Heart right ventricle (tissue), 16 donors: ENCODE measurements at regions not wholly inside any gene's neighbourhood (a gene's known extent, or its start where the extent isn't known, plus 50 kb on each side); places are given as distances from the start of the nearest gene placed in this dataset.

Source experiments
- ATAC-seq, 8 donors: fragments of 200-7000 bp; cut with Tn5 transposase; one replicate each; pipeline ENCODE4 v1.9.1; 2020; ENCODE audit warnings: mild to moderate bottlenecking in 8 of 8, moderate library complexity in 8 of 8, moderate number of reproducible peaks in 1 of 8
- DNase-seq, 2 donors: peaks; one replicate each; pipeline ENCODE4 v3.0.0-alpha.2; 2020
- H3K27ac ChIP-seq, 10 donors: fragments of 200-600 bp; sonication (generic) in 2 of 10; one replicate each; pipeline versions ENCODE4 v1.5.0 to v1.8.0; 2020 to 2022; ENCODE audit warnings: mild to moderate bottlenecking in 3 of 10
- H3K27me3 ChIP-seq, 7 donors: fragments of 200-600 bp; one replicate each; pipeline ENCODE4 v1.8.0; 2021 to 2022; ENCODE audit warnings: mild to moderate bottlenecking in 2 of 7
- H3K36me3 ChIP-seq, 9 donors: fragments of 200-600 bp; sonication (generic) in 1 of 9; one replicate each; pipeline versions ENCODE4 v1.5.0 to v1.8.0; 2020 to 2022; ENCODE audit warnings: mild to moderate bottlenecking in 2 of 9
- H3K4me1 ChIP-seq, 9 donors: fragments of 200-600 bp; sonication (generic) in 1 of 9; one replicate each; pipeline versions ENCODE4 v1.5.0 to v1.8.0; 2020 to 2022; ENCODE audit warnings: mild to moderate bottlenecking in 4 of 9
- H3K4me3 ChIP-seq, 10 donors: fragments of 200-600 bp; sonication (generic) in 2 of 10; one replicate each; pipeline versions ENCODE4 v1.5.0 to v1.8.0; 2020 to 2022; ENCODE audit warnings: mild to moderate bottlenecking in 7 of 10, moderate library complexity in 2 of 10
- H3K9me3 ChIP-seq, 11 donors: fragments of 200-600 bp in 10 of 11; sonication (generic) in 2 of 11; one replicate each; pipeline versions ENCODE4 v1.5.0 to v1.8.0; 2013 to 2022; ENCODE audit warnings: mild to moderate bottlenecking in 2 of 11, control low read depth in 1 of 11, moderate library complexity in 1 of 11
- WGBS, 2 donors: extraction: QIAGEN DNeasy Blood & Tissue Kit; methylation state at CpG; one replicate each; pipeline ENCODE4 v1.1.7; 2013; ENCODE audit warnings: inconsistent platforms in 1 of 2; 5-methylcytosine and 5-hydroxymethylcytosine counted together
- intact Hi-C, 10 donors: fragments of 100-400 bp; cut with DNase I; formaldehyde crosslinking; loops; one replicate each; pipeline versions ENCODE4 v1.11.1 to v1.14.2; 2022
- TF ChIP-seq, protein P1 (sequence below), 9 donors: fragments of 200-600 bp; sonication (generic) in 2 of 9; IDR thresholded peaks; one replicate each; pipeline versions ENCODE4 v1.5.0 to v1.8.0; 2021 to 2022; ENCODE audit warnings: antibody characterized with exemption in 9 of 9, mild to moderate bottlenecking in 5 of 9, moderate library complexity in 1 of 9
- donor health status: Arrhythmogenic right ventricular cardiomyopathy.
- donor health status: ischemic (EF 13 %, LVEDD 7.1; RV severe dilation, severe dysfunction).
- donor health status: healthy with polysubstance abuse.
- donor health status: DM: no; HTN: yes; CAD: no.
- donor health status: DM: no; HTN: no; CAD: no.
- donor health status: ischemic (EF 25% LVEDD 6.9; RV normal size, moderate dysfunction).
- donor health status: ischemic (EF 25% LVEDD 5.7; RV mildly dilated, moderate dysfunction).
- donor health status: healthy.
- donor health status: DM: yes; HTN: yes; CAD: no.
- donor health status: Ischemic cardiomyopathy.
- donor health status: ischemic (EF 35%, LVEDD 5.7; RV mildly dilated, moderate dysfunction).
- donor health status: nonischemic (EF 11% LVEDD 7.7; RV severe dilation, severe dysfunction).
- donor health status: DM: yes; HTN: yes; CAD: no.
- donor health status: PGD.
- donor health status: ischemic (EF 29% LVEDD 5.4; RV normal size, mild dysfunction).
- donor health status: nonischemic (EF 23%, LVEDD 6.1; RV moderate dilation, normal function).

DNA sequence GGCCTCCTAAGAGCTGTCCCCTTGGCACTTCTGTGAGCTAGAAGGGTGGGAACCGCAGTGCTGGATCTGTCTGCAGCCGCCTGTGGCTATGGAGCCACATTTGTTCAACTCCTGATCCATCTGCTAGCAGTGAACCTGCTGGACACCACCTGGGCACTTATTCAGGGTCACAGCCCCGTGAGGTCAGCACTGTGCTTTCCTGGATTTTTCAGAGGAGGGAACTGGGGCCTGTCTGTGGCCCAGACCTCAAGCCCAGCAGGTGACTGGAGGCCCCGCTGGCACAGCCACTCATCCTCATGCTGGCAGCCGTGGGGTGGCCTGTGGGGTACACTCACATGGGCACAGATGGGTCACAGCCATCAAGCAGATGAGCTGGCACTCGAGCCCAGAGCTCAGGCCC is 155.3 kb downstream of the TFCP2L1 start:
- TF ChIP-seq, protein P1, sequence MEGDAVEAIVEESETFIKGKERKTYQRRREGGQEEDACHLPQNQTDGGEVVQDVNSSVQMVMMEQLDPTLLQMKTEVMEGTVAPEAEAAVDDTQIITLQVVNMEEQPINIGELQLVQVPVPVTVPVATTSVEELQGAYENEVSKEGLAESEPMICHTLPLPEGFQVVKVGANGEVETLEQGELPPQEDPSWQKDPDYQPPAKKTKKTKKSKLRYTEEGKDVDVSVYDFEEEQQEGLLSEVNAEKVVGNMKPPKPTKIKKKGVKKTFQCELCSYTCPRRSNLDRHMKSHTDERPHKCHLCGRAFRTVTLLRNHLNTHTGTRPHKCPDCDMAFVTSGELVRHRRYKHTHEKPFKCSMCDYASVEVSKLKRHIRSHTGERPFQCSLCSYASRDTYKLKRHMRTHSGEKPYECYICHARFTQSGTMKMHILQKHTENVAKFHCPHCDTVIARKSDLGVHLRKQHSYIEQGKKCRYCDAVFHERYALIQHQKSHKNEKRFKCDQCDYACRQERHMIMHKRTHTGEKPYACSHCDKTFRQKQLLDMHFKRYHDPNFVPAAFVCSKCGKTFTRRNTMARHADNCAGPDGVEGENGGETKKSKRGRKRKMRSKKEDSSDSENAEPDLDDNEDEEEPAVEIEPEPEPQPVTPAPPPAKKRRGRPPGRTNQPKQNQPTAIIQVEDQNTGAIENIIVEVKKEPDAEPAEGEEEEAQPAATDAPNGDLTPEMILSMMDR (IDR thresholded peaks at IDR 0.05): no peak
- Histone ChIP-seq H3K27ac (no peak overlapping the region), H3K4me1 (no peaks in the 10 kb centered on the region), H3K27me3 (no peaks in the 10 kb centered on the region), H3K4me3 (no peak overlapping the region), H3K9me3 (no peaks in the 10 kb centered on the region), H3K36me3 (no peaks in the 10 kb centered on the region)
- ATAC-seq (no peak), DNase-seq (no peak)
- intact Hi-C loops: loop anchor here in 4 of 10 donors (5.0 to 10.0 kb wide), 4 partner anchors 155 to 585 kb away; partner anchors contain the start of gene TFCP2L1 (in 1 of the 4)
- 86 to 87% methylated on average over 6 of the region's 6 CpGs for WGBS, 2 donors

DNA sequence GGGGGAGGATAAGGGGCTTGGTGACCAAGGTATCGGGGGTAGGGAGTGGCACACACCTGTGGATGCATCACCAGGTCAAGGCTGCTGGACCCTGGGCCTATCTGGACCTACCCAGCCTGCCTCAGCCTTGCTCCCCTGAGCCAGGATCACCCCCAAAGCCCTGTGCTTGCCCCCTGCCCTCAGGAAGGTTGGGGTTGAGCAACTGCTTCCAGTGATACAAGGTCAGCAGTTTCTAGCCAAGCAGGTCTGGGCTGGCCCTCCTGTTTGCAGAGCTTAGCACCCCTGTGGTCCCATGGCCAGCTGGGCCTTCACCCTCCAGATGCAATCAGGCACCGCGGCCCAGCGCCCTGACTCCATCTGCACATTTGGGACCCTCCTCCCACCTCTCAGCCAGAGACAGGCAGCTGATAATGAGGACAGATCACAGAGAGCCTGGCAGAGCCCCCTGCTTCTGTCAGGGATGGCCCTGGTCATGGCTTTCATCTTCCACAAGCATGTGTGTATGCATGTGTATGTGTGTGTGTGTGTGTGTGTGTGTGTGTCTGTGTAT is 154.6 kb downstream of the TFCP2L1 start:
- DNase-seq: no peak
- TF ChIP-seq, protein P1 (IDR thresholded peaks at IDR 0.05): no peak
- H3K9me3 ChIP-seq: no peaks in the 10 kb centered on the region
- no peaks in the 10 kb centered on the region for H3K36me3 ChIP-seq
- no peaks in the 10 kb centered on the region for H3K4me1 ChIP-seq
- intact Hi-C loops: no loop called here
- no peak overlapping the region for H3K27ac ChIP-seq
- no peaks in the 10 kb centered on the region for H3K27me3 ChIP-seq
- H3K4me3 ChIP-seq: no peak overlapping the region
- WGBS, 2 donors: 78 to 83% methylated on average over 4 of the region's 4 CpGs
- no peak for ATAC-seq

DNA sequence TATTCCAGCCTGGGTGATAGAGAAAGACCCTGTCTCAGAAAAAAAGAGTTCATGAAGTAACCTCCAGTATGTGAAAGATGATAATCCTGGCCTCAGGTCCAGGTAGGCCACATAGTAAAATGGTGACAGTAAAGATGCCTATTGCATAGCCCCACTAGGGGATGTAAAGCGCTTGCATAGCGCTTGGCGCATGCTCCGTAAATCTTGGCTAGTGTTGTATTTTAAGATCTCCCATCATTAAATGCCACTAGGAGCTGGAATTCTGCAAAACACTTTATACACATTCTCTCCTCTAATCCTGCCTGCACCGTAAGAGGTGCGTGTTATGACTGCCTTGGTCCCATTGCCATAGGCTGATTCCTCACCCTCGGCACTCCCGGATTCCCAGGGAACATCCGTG is 153.6 kb downstream of the TFCP2L1 start:
- Histone ChIP-seq H3K27me3 (peaks cover 0 to 6% (median 0%) of the 10 kb centered on the region in 7 donors), H3K27ac (no peak overlapping the region), H3K4me1 (no peaks in the 10 kb centered on the region), H3K4me3 (no peak overlapping the region), H3K36me3 (no peaks in the 10 kb centered on the region), H3K9me3 (no peaks in the 10 kb centered on the region)
- 82 to 84% methylated on average over 9 of the region's 9 CpGs for WGBS, 2 donors
- intact Hi-C loops: no loop called here
- TF ChIP-seq, protein P1 (IDR thresholded peaks at IDR 0.05): no peak
- DNase-seq (no peak), ATAC-seq (no peak)

DNA sequence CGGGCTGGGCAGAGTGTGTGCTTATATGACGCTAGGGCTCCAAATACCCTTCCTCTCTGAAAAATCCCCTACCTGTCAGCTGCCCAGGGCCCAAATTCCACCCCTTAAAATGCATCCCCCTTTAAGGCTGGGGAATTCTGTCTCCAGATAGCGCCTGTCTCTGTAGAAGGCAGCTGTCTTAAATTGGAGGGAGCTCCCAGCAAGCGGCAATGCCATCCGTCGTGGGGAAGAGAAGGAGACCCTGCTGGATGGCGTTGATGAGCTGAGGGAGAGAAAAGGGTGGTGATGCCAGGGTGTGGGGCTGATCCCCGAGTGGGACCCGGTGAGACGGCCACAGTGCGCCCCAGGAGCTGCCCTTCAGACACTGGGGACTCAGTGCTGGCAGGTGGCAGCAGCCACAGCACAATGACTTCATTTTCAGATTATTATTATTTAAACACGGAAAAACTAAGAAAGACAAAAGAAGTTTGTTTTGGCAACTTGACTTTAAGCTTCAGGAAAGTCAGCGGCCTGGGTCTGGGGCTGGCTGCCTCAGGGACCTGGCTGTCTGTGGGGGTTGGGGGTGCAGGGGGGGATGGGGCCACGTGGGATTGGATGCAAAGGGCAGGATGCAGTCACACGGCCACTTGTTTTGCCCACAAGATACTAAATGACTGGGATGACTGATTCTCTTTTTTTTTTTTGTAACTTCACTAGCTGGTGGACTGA is 152.8 kb downstream of the TFCP2L1 start:
- peaks cover 0 to 7% (median 0%) of the 10 kb centered on the region in 7 donors for H3K27me3 ChIP-seq
- no peaks in the 10 kb centered on the region for H3K9me3 ChIP-seq
- WGBS, 2 donors: 63 to 65% methylated on average over 15 of the region's 15 CpGs
- no peak for ATAC-seq
- no peaks in the 10 kb centered on the region for H3K36me3 ChIP-seq
- TF ChIP-seq, protein P1 (IDR thresholded peaks at IDR 0.05): no peak
- no peak overlapping the region for H3K4me3 ChIP-seq
- no peaks in the 10 kb centered on the region for H3K4me1 ChIP-seq
- no peak for DNase-seq
- intact Hi-C loops: no loop called here
- no peak overlapping the region for H3K27ac ChIP-seq
